Fibroblast of lung (primary cell): ENCODE measurements at regions not wholly inside any gene's neighbourhood (a gene's known extent, or its start where the extent isn't known, plus 50 kb on each side); places are given as distances from the start of the nearest gene placed in this dataset.

Experiments
- CTCF ChIP-seq, 2 donors: IDR thresholded peaks in 1 of 2; conservative IDR thresholded peaks in 1 of 2; 1 replicate in 1 of 2; 2 replicates in 1 of 2; pipeline ENCODE4 v1.5.1; 2011 to 2012; ENCODE audit warnings: low read length in 2 of 2, control low read depth in 1 of 2, inconsistent platforms in 1 of 2, low read depth in 1 of 2, mild to moderate bottlenecking in 1 of 2
- EZH2 ChIP-seq: IDR thresholded peaks from 2 replicates; pipeline ENCODE4 v1.5.1; 2012; ENCODE audit warnings: low read length, control low read depth, mild to moderate bottlenecking; ENCODE audit errors: missing control alignments

DNA sequence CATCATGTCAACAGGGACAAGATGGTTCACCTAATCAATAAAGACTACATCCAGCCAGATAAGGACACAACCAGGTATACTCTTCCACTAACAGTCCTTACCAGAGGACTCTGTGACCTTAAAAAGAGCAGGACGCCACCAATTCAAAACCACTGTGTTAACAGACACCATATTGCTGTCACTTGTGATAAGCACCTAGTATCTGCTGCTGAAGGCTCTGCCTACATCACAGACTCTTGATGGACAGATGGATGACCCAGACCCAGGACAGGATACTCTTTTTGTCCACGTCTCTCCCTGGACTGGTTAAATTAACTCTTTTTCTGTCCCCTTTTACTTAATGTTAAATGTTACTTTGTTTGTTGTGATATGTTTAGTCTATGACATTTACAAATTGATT is 586.2 kb upstream of the AGA start:
- TF ChIP-seq EZH2 = no peak
- no peak for TF ChIP-seq CTCF (conservative IDR thresholded peaks at IDR 0.05 in 1 of 2, IDR thresholded peaks at IDR 0.05 in 1 of 2; ENCODE audit: low read depth in 1 of 2, low read length in 2 of 2)
